BLaER1 (cell line): ENCODE measurements at regions not wholly inside any gene's neighbourhood (a gene's known extent, or its start where the extent isn't known, plus 50 kb on each side); places are given as distances from the start of the nearest gene placed in this dataset.

Experiments
- H3K27ac ChIP-seq: shearing (Covaris generic); formaldehyde crosslinking; 2 replicates; pipeline ENCODE4 v1.8.1; 2022
- H3K27me3 ChIP-seq: shearing (Covaris generic); formaldehyde crosslinking; 2 replicates; pipeline ENCODE4 v1.8.1; 2022
- H3K36me3 ChIP-seq: shearing (Covaris generic); formaldehyde crosslinking; 2 replicates; pipeline ENCODE4 v1.8.1; 2022
- H3K4me1 ChIP-seq: shearing (Covaris generic); formaldehyde crosslinking; 2 replicates; pipeline ENCODE4 v1.8.1; 2022
- H3K4me2 ChIP-seq: shearing (Covaris generic); formaldehyde crosslinking; 2 replicates; pipeline ENCODE4 v1.8.1; 2022
- H3K4me3 ChIP-seq: shearing (Covaris generic); formaldehyde crosslinking; 2 replicates; pipeline ENCODE4 v1.8.1; 2022
- H3K9ac ChIP-seq: shearing (Covaris generic); formaldehyde crosslinking; 2 replicates; pipeline ENCODE4 v1.8.1; 2022
- H3K9me3 ChIP-seq: shearing (Covaris generic); formaldehyde crosslinking; 2 replicates; pipeline ENCODE4 v1.8.1; 2022
- H4K20me1 ChIP-seq: shearing (Covaris generic); formaldehyde crosslinking; 2 replicates; pipeline ENCODE4 v1.8.1; 2022
- Cebpa-rat ChIP-seq: shearing (Covaris generic); IDR thresholded peaks from 2 replicates; pipeline ENCODE4 v1.8.1; 2022

GRCh38 chr12:4138051-4138450, 135.5 kb upstream of the CCND2 start:
- Histone ChIP-seq H4K20me1 (no peaks in the 10 kb centered on the region), H3K27ac (no peak overlapping the region), H3K27me3 (no peaks in the 10 kb centered on the region), H3K4me1 (peaks cover 82% of the 10 kb centered on the region), H3K9me3 (no peaks in the 10 kb centered on the region), H3K36me3 (no peaks in the 10 kb centered on the region), H3K9ac (no peak overlapping the region), H3K4me3 (no peak overlapping the region), H3K4me2 (no peak overlapping the region)
- TF ChIP-seq Cebpa-rat: no peak

GRCh38 chr12:4137441-4137840, 136.1 kb upstream of the CCND2 start:
- Histone ChIP-seq H4K20me1 (no peaks in the 10 kb centered on the region), H3K9ac (no peak overlapping the region), H3K36me3 (no peaks in the 10 kb centered on the region), H3K27ac (no peak overlapping the region), H3K4me3 (no peak overlapping the region), H3K4me1 (peaks cover 82% of the 10 kb centered on the region), H3K27me3 (no peaks in the 10 kb centered on the region), H3K4me2 (peak overlapping the region; percentile 81; the same call in 1 of the 2 replicates), H3K9me3 (no peaks in the 10 kb centered on the region)
- TF ChIP-seq Cebpa-rat: no peak

GRCh38 chr12:4137015-4137414, 136.5 kb upstream of the CCND2 start:
- no peaks in the 10 kb centered on the region for H3K36me3 ChIP-seq
- no peaks in the 10 kb centered on the region for H3K9me3 ChIP-seq
- H3K4me1 ChIP-seq: peaks cover 77% of the 10 kb centered on the region
- H3K4me2 ChIP-seq: peak overlapping the region; percentile 81; the same call in 1 of the 2 replicates
- H3K9ac ChIP-seq: no peak overlapping the region
- no peak overlapping the region for H3K27ac ChIP-seq
- H4K20me1 ChIP-seq: no peaks in the 10 kb centered on the region
- TF ChIP-seq Cebpa-rat: no peak
- no peaks in the 10 kb centered on the region for H3K27me3 ChIP-seq
- no peak overlapping the region for H3K4me3 ChIP-seq

GRCh38 chr12:4135919-4136605, 137.5 kb upstream of the CCND2 start:
- 0 out of 2 replicates have a peak overlapping the region, but pooled peaks have one; percentile 3 for H3K27ac ChIP-seq
- H3K27me3 ChIP-seq: no peaks in the 10 kb centered on the region
- peaks cover 5% of the 10 kb centered on the region for H3K9me3 ChIP-seq
- no peaks in the 10 kb centered on the region for H4K20me1 ChIP-seq
- H3K4me2 ChIP-seq: peak overlapping the region; percentile 81
- H3K36me3 ChIP-seq: no peaks in the 10 kb centered on the region
- H3K9ac ChIP-seq: no peak overlapping the region
- H3K4me3 ChIP-seq: no peak overlapping the region
- no peak for TF ChIP-seq Cebpa-rat
- peaks cover 68% of the 10 kb centered on the region for H3K4me1 ChIP-seq

GRCh38 chr12:4134448-4135263, 138.9 kb upstream of the CCND2 start:
- Histone ChIP-seq H3K9ac (no peak overlapping the region), H3K27ac (peak overlapping the region; percentile 79), H3K4me2 (peak overlapping the region; percentile 81), H3K9me3 (peaks cover 5% of the 10 kb centered on the region), H3K4me3 (no peak overlapping the region), H3K4me1 (peaks cover 54% of the 10 kb centered on the region), H3K36me3 (no peaks in the 10 kb centered on the region), H4K20me1 (no peaks in the 10 kb centered on the region), H3K27me3 (no peaks in the 10 kb centered on the region)
- TF ChIP-seq Cebpa-rat: no peak

GRCh38 chr12:4133636-4134447, 139.7 kb upstream of the CCND2 start:
- no peaks in the 10 kb centered on the region for H3K36me3 ChIP-seq
- H3K9me3 ChIP-seq: peaks cover 5% of the 10 kb centered on the region
- H3K4me2 ChIP-seq: peak overlapping the region; percentile 81
- H3K27ac ChIP-seq: peak overlapping the region; percentile 79
- H3K27me3 ChIP-seq: no peaks in the 10 kb centered on the region
- peaks cover 52% of the 10 kb centered on the region for H3K4me1 ChIP-seq
- no peak overlapping the region for H3K4me3 ChIP-seq
- peak overlapping the region; percentile 44; the same call in 1 of the 2 replicates for H3K9ac ChIP-seq
- no peak for TF ChIP-seq Cebpa-rat
- no peaks in the 10 kb centered on the region for H4K20me1 ChIP-seq

- H3K9ac ChIP-seq: no peak overlapping the region
- H3K4me3 ChIP-seq: no peak overlapping the region
- H3K27me3 ChIP-seq: no peaks in the 10 kb centered on the region
- H3K4me2 ChIP-seq: peak overlapping the region; percentile 81
- H3K36me3 ChIP-seq: no peaks in the 10 kb centered on the region
- H4K20me1 ChIP-seq: no peaks in the 10 kb centered on the region
- TF ChIP-seq Cebpa-rat: no peak
- H3K4me1 ChIP-seq: peaks cover 52% of the 10 kb centered on the region
- H3K9me3 ChIP-seq: peaks cover 5% of the 10 kb centered on the region
- peak overlapping the region; percentile 79 for H3K27ac ChIP-seq
These were observed 140.5 kb upstream of the CCND2 start for GRCh38 chr12:4133029-4133428.

GRCh38 chr12:4121506-4122020, 152.0 kb upstream of the CCND2 start:
- Histone ChIP-seq H3K4me3 (no peak overlapping the region), H4K20me1 (no peaks in the 10 kb centered on the region), H3K36me3 (no peaks in the 10 kb centered on the region), H3K4me1 (peaks cover 55% of the 10 kb centered on the region), H3K27me3 (no peaks in the 10 kb centered on the region), H3K27ac (peak overlapping the region; percentile 72), H3K4me2 (peak overlapping the region; percentile 96), H3K9me3 (no peaks in the 10 kb centered on the region), H3K9ac (no peak overlapping the region; the same call in 1 of the 2 replicates)
- TF ChIP-seq Cebpa-rat: no peak

- no peaks in the 10 kb centered on the region for H3K36me3 ChIP-seq
- 0 out of 2 replicates have a peak overlapping the region, but pooled peaks have one; percentile 5 for H3K4me3 ChIP-seq
- H3K4me2 ChIP-seq: peak overlapping the region; percentile 96
- no peaks in the 10 kb centered on the region for H3K9me3 ChIP-seq
- H3K27me3 ChIP-seq: no peaks in the 10 kb centered on the region
- H3K4me1 ChIP-seq: peaks cover 66% of the 10 kb centered on the region
- H3K27ac ChIP-seq: peak overlapping the region; percentile 72
- peak overlapping the region; percentile 10; the same call in 1 of the 2 replicates for H3K9ac ChIP-seq
- TF ChIP-seq Cebpa-rat: no peak
- H4K20me1 ChIP-seq: no peaks in the 10 kb centered on the region
These were observed 153.1 kb upstream of the CCND2 start for GRCh38 chr12:4120316-4120917.
